Hepatocyte (in vitro differentiated cells): ENCODE measurements at regions not wholly inside any gene's neighbourhood (a gene's known extent, or its start where the extent isn't known, plus 50 kb on each side); places are given as distances from the start of the nearest gene placed in this dataset.

Source experiments
- DNase-seq: peaks from one replicate; pipeline ENCODE4 v3.0.0-alpha.2; 2016; ENCODE audit warnings: low spot score
- H2AFZ ChIP-seq: fragments of 200-600 bp; sonication (generic); 2 replicates; pipeline ENCODE4 v1.6.0; 2016; ENCODE audit warnings: antibody characterized with exemption, mild to moderate bottlenecking
- H3K27ac ChIP-seq: fragments of 200-600 bp; sonication (generic); 2 replicates; pipeline ENCODE4 v1.5.1; 2016; ENCODE audit warnings: mild to moderate bottlenecking
- H3K27me3 ChIP-seq: fragments of 200-600 bp; sonication (generic); 2 replicates; pipeline ENCODE4 v1.6.1; 2016
- H3K36me3 ChIP-seq: fragments of 200-600 bp; sonication (generic); replicated peaks from 2 replicates; pipeline ENCODE4 v1.5.1; 2016; ENCODE audit warnings: low read depth; ENCODE audit not compliant: insufficient read depth
- H3K4me1 ChIP-seq: fragments of 200-600 bp; sonication (generic); 2 replicates; pipeline ENCODE4 v1.5.1; 2016; ENCODE audit warnings: mild to moderate bottlenecking, moderate library complexity; ENCODE audit not compliant: insufficient read depth
- H3K4me2 ChIP-seq: fragments of 200-600 bp; sonication (generic); 2 replicates; pipeline ENCODE4 v1.6.0; 2016
- H3K4me3 ChIP-seq: fragments of 200-600 bp; sonication (generic); 2 replicates; pipeline ENCODE4 v1.5.1; 2016; ENCODE audit warnings: mild to moderate bottlenecking
- H3K79me2 ChIP-seq: fragments of 200-600 bp; sonication (generic); 2 replicates; pipeline ENCODE4 v1.6.0; 2017; ENCODE audit warnings: mild to moderate bottlenecking
- H3K9me2 ChIP-seq: fragments of 200-600 bp; sonication (generic); replicated peaks from 2 replicates; pipeline ENCODE4 v1.6.0; 2017; ENCODE audit warnings: mild to moderate bottlenecking; ENCODE audit not compliant: insufficient read depth
- H3K9me3 ChIP-seq: fragments of 200-600 bp; sonication (generic); 2 replicates; pipeline ENCODE4 v1.5.1; 2016; ENCODE audit warnings: low read depth, mild to moderate bottlenecking
- H4K20me1 ChIP-seq: fragments of 200-600 bp; sonication (generic); 2 replicates; pipeline ENCODE4 v1.6.0; 2016; ENCODE audit warnings: mild to moderate bottlenecking; ENCODE audit not compliant: insufficient read depth, poor library complexity, severe bottlenecking
- EZH2 ChIP-seq: fragments of 200-600 bp; sonication (generic); IDR thresholded peaks from 2 replicates; pipeline ENCODE4 v1.6.1; 2016; ENCODE audit warnings: antibody characterized with exemption, mild to moderate bottlenecking, borderline replicate concordance
- EZH2phosphoT487 ChIP-seq: fragments of 200-600 bp; sonication (generic); IDR thresholded peaks from one replicate; pipeline ENCODE4 v1.6.1; 2018; ENCODE audit warnings: antibody characterized with exemption, mild to moderate bottlenecking, low read depth, moderate library complexity; ENCODE audit not compliant: unreplicated experiment, severe bottlenecking
- WGBS: methylation state at CpG from one replicate; pipeline ENCODE4 v1.1.6; 2016; ENCODE audit warnings: low lambda C conversion rate; ENCODE audit errors: missing lambda C conversion rate; 5-methylcytosine and 5-hydroxymethylcytosine counted together
- TF ChIP-seq, protein P1 (sequence below): fragments of 200-600 bp; sonication (generic); IDR thresholded peaks from 2 replicates; pipeline ENCODE4 v1.5.1; 2016; ENCODE audit warnings: antibody characterized with exemption, mild to moderate bottlenecking; ENCODE audit not compliant: poor library complexity

DNA sequence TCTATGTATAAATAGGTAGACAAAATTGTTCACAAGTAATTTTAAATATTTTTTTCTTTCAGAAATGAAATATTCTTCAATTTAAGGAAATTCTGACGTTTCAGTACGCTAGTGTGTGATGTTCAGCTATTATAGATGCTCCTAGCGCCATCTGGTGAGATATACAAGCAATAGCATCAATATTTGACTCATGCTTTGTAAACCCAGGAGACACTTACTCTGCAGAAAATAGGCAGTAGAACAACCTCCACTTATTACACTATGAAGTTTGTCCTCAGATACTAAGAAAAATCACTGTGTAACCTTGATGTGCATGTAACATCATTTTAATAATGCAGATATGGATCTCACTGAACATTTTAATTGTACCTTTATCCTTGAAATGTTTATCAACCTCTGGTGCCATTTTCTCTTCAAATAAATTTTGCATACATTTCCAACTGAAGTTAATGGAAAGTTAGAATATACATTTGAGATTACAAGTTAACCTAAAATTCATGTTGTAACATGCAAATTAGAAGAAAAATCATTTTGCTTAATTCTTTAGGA, 151.5 kb upstream of the FAM3C start:
- Histone ChIP-seq H3K27me3 (no peaks in the 10 kb centered on the region), H2AFZ (peak overlapping the region; percentile 0), H3K9me3 (no peaks in the 10 kb centered on the region), H3K79me2 (no peaks in the 10 kb centered on the region), H3K36me3 (no peaks in the 10 kb centered on the region), H3K4me3 (no peak overlapping the region), H3K9me2 (no peaks in the 10 kb centered on the region), H3K27ac (no peak overlapping the region), H4K20me1 (no peaks in the 10 kb centered on the region), H3K4me2 (peak overlapping the region; percentile 57), H3K4me1 (peaks cover 10% of the 10 kb centered on the region)
- TF ChIP-seq, protein P1, sequence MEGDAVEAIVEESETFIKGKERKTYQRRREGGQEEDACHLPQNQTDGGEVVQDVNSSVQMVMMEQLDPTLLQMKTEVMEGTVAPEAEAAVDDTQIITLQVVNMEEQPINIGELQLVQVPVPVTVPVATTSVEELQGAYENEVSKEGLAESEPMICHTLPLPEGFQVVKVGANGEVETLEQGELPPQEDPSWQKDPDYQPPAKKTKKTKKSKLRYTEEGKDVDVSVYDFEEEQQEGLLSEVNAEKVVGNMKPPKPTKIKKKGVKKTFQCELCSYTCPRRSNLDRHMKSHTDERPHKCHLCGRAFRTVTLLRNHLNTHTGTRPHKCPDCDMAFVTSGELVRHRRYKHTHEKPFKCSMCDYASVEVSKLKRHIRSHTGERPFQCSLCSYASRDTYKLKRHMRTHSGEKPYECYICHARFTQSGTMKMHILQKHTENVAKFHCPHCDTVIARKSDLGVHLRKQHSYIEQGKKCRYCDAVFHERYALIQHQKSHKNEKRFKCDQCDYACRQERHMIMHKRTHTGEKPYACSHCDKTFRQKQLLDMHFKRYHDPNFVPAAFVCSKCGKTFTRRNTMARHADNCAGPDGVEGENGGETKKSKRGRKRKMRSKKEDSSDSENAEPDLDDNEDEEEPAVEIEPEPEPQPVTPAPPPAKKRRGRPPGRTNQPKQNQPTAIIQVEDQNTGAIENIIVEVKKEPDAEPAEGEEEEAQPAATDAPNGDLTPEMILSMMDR = peak; percentile 83
- TF ChIP-seq EZH2 = no peak
- TF ChIP-seq EZH2phosphoT487 = no peak
- peak; percentile 83 for DNase-seq
- WGBS = 0% methylated on average over 3 of the region's 3 CpGs

DNA sequence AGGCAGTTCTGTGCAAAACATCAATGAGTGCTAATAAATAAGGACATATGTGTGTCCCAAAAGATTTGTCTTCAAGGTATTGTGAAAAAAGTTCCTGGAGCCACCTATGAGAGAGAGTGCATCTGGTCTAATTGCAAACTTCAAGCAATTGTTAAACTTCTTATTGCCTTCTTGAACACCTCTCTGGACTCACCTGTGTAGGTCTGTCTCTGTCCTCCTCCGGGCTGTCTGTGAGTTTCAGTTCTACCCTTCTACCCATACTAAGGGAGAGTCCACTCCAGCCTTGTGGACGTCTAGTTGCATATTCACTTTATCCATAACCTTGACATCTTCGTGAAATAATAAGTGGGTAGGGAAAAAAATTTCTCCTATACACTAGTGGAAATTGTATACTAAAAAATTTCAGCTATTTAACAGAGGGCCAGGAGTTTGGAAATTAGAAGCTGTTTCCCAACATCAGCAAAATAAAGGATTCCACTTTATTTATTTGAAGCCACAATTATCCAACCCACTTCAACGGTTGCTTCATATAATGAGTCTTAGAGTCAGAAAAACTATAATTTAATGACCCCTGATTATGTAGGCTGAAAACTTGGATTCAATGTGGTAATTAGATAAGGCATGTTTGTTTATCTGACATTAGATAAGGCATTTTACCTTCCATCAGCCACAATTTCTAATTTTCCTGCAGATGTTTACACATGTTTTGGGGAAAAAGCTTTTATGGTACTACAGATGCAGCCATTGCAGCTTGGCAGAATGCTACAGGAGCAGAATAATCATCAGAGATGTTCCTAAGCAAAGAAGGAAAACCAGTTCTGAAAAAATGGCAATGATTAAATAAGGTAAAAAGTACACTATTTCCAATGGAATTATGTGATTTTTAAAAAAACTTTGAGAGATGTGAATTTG, 150.8 kb upstream of the FAM3C start:
- peak overlapping the region; percentile 0 for H2AFZ ChIP-seq
- no peaks in the 10 kb centered on the region for H3K9me3 ChIP-seq
- no peak overlapping the region for H3K4me3 ChIP-seq
- no peaks in the 10 kb centered on the region for H4K20me1 ChIP-seq
- no peaks in the 10 kb centered on the region for H3K36me3 ChIP-seq
- peak overlapping the region; percentile 3 for H3K27ac ChIP-seq
- peak overlapping the region; percentile 57 for H3K4me2 ChIP-seq
- WGBS = 70% methylated on average over 4 of the region's 4 CpGs
- H3K9me2 ChIP-seq = no peaks in the 10 kb centered on the region
- peaks cover 10% of the 10 kb centered on the region for H3K4me1 ChIP-seq
- no peak for DNase-seq
- H3K27me3 ChIP-seq = no peaks in the 10 kb centered on the region
- H3K79me2 ChIP-seq = no peaks in the 10 kb centered on the region
- TF ChIP-seq EZH2phosphoT487 = no peak
- no peak for TF ChIP-seq EZH2
- TF ChIP-seq, protein P1 = no peak

DNA sequence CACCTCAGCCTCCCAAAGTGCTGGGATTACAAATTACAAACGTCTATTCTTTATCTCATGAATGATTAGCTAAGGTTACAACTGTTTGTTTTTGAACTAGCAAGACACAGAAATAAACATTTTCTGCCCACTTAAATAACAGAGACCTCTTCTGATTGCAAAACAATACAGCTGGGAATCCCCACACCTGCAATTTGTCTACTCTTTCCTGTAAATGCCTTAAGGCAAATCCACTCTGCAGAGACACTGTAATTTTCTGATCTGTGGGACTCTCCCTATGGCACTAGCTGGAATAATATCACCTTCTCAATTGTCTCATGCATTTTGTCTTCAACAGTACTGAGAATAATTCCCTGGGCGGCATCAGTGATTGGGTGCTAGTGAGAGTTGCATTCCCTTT, 149.3 kb upstream of the FAM3C start:
- H3K9me2 ChIP-seq = no peaks in the 10 kb centered on the region
- H3K4me1 ChIP-seq = peaks cover 10% of the 10 kb centered on the region
- no peaks in the 10 kb centered on the region for H3K79me2 ChIP-seq
- H3K27ac ChIP-seq = peak overlapping the region; percentile 50
- H3K4me2 ChIP-seq = no peak overlapping the region
- TF ChIP-seq, protein P1 = no peak
- TF ChIP-seq EZH2 = no peak
- no peak for TF ChIP-seq EZH2phosphoT487
- 75% methylated on average over 2 of the region's 2 CpGs for WGBS
- H3K9me3 ChIP-seq = no peaks in the 10 kb centered on the region
- no peak overlapping the region for H2AFZ ChIP-seq
- no peak for DNase-seq
- H3K27me3 ChIP-seq = no peaks in the 10 kb centered on the region
- no peak overlapping the region for H3K4me3 ChIP-seq
- H4K20me1 ChIP-seq = no peaks in the 10 kb centered on the region
- H3K36me3 ChIP-seq = no peaks in the 10 kb centered on the region
